Motor neuron (in vitro differentiated cells): ENCODE measurements at regions not wholly inside any gene's neighbourhood (a gene's known extent, or its start where the extent isn't known, plus 50 kb on each side); places are given as distances from the start of the nearest gene placed in this dataset.

ENCODE experiments used
- ATAC-seq, 8 experiments: fragments of 200-7000 bp; cut with Tn5 transposase; replicated peaks in 6 of 8; 2 replicates each; pipeline ENCODE4 v1.8.0; 2021; ENCODE audit warnings: mild to moderate bottlenecking in 8 of 8, moderate library complexity in 8 of 8
- H3K27ac ChIP-seq, 2 donors: fragments of 250-450 bp; sonication (Bioruptor Pico); 2 replicates each; pipeline ENCODE4 v1.9.0; 2021; ENCODE audit warnings: antibody characterized with exemption in 2 of 2, mild to moderate bottlenecking in 2 of 2, moderate library complexity in 1 of 2
- H3K4me1 ChIP-seq, 2 donors: fragments of 250-450 bp; sonication (Bioruptor Pico); replicated peaks in 1 of 2; 2 replicates each; pipeline ENCODE4 v1.6.1; 2021; ENCODE audit warnings: antibody characterized with exemption in 2 of 2, mild to moderate bottlenecking in 2 of 2, moderate library complexity in 1 of 2
- H3K4me3 ChIP-seq, 5 donors: fragments of 250-450 bp; sonication (Bioruptor Pico); 2 replicates each; pipeline ENCODE4 v1.9.0; 2021; ENCODE audit warnings: antibody characterized with exemption in 5 of 5, mild to moderate bottlenecking in 5 of 5, moderate library complexity in 4 of 5
- WGBS, 10 experiments: fragments of 450-650 bp; shearing (Covaris generic); methylation state at CpG; one replicate each; pipeline ENCODE4 v1.0.0; 2022; 5-methylcytosine and 5-hydroxymethylcytosine counted together
- in situ Hi-C, 9 experiments: fragments of 400-800 bp; cut with MboI; loops; one replicate each; pipeline ENCODE4 v1.15.0; 2021; ENCODE audit warnings: low sequenced_read_pairs in 9 of 9, low pct_unique_long_range_greater_than_20kb in 2 of 9; ENCODE audit not compliant: unreplicated experiment in 9 of 9

- in situ Hi-C loops = no loop called here
- Histone ChIP-seq H3K27ac (no peak overlapping the region), H3K4me3 (no peak overlapping the region), H3K4me1 (no peaks in the 10 kb centered on the region)
- ATAC-seq = no peak
- WGBS, 10 experiments = 0 to 100% (median 93%) methylated on average over 2 of the region's 2 CpGs; no CpG with 5 or more reads in 1 of the 10 experiments
Measured at GRCh38 chr14:101207041-101207440, 303.5 kb upstream of the RTL1 start.

- ATAC-seq = no peak
- Histone ChIP-seq H3K4me1 (no peaks in the 10 kb centered on the region), H3K27ac (no peak overlapping the region), H3K4me3 (no peak overlapping the region)
- 0 to 100% (median 69%) methylated on average over 1 of the region's 1 CpG; no CpG with 5 or more reads in 1 of the 10 experiments for WGBS, 10 experiments
- in situ Hi-C loops = no loop called here
Measured at GRCh38 chr14:101207897-101208296, 304.4 kb upstream of the RTL1 start.

- no peak overlapping the region for H3K4me3 ChIP-seq
- WGBS, 10 experiments = 0 to 100% (median 76%) methylated on average over 1 to 2 of the region's 2 CpGs; no CpG with 5 or more reads in 1 of the 10 experiments
- no peak for ATAC-seq
Measured at GRCh38 chr14:101209594-101209993, 306.1 kb upstream of the RTL1 start.

GRCh38 chr14:101215266-101215665 lies 311.7 kb upstream of the RTL1 start:
- Histone ChIP-seq H3K4me1 (peaks cover 0 to 5% of the 10 kb centered on the region in 2 donors), H3K4me3 (no peak overlapping the region), H3K27ac (no peak overlapping the region)
- 20 to 100% (median 89%) methylated on average over 1 to 5 of the region's 5 CpGs; no CpG with 5 or more reads in 3 of the 10 experiments for WGBS, 10 experiments
- in situ Hi-C loops = no loop called here
- no peak for ATAC-seq

More at GRCh38 chr14:101209594-101209993, 306.1 kb upstream of the RTL1 start:
- Histone ChIP-seq H3K27ac (no peak overlapping the region), H3K4me1 (no peaks in the 10 kb centered on the region)
- in situ Hi-C loops = no loop called here

GRCh38 chr14:101215927-101216326 lies 312.4 kb upstream of the RTL1 start:
- ATAC-seq = no peak
- 18 to 94% (median 60%) methylated on average over 1 to 9 of the region's 12 CpGs; no CpG with 5 or more reads in 3 of the 10 experiments for WGBS, 10 experiments
- Histone ChIP-seq H3K4me1 (peaks cover 0 to 5% of the 10 kb centered on the region in 2 donors), H3K4me3 (no peak overlapping the region), H3K27ac (no peak overlapping the region)
- in situ Hi-C loops = no loop called here

GRCh38 chr14:101216366-101217079 lies 313.0 kb upstream of the RTL1 start:
- no peak for ATAC-seq

GRCh38 chr14:101217080-101217463 lies 313.6 kb upstream of the RTL1 start:
- Histone ChIP-seq H3K4me1 (peaks cover 3 to 9% of the 10 kb centered on the region in 2 donors), H3K27ac (no peak overlapping the region), H3K4me3 (no peak overlapping the region)
- WGBS, 10 experiments = 17 to 100% (median 86%) methylated on average over 2 to 5 of the region's 6 CpGs; no CpG with 5 or more reads in 2 of the 10 experiments
- in situ Hi-C loops = no loop called here
- peak in 2 of 8 experiments; percentile 29 to 92 for ATAC-seq

More at GRCh38 chr14:101216366-101217079, 313.0 kb upstream of the RTL1 start:
- WGBS, 10 experiments = 29 to 100% (median 65%) methylated on average over 2 to 5 of the region's 9 CpGs; no CpG with 5 or more reads in 2 of the 10 experiments
- no peak overlapping the region for H3K4me3 ChIP-seq
- H3K4me1 ChIP-seq = peaks cover 0 to 5% of the 10 kb centered on the region in 2 donors
- in situ Hi-C loops = no loop called here
- H3K27ac ChIP-seq = no peak overlapping the region

GRCh38 chr14:101217616-101218371 lies 314.3 kb upstream of the RTL1 start:
- no peak overlapping the region for H3K4me3 ChIP-seq
- in situ Hi-C loops = no loop called here
- H3K4me1 ChIP-seq = peaks cover 10 to 17% of the 10 kb centered on the region in 2 donors
- H3K27ac ChIP-seq = no peak overlapping the region
- 20 to 100% (median 95%) methylated on average over 3 to 12 of the region's 14 CpGs for WGBS, 10 experiments
- peak in 3 of 8 experiments; percentile 65 to 98 (median 68) for ATAC-seq

- no peak overlapping the region for H3K27ac ChIP-seq
- in situ Hi-C loops = no loop called here
- 25 to 100% (median 93%) methylated on average over 2 to 8 of the region's 12 CpGs for WGBS, 10 experiments
- no peak for ATAC-seq
- H3K4me3 ChIP-seq = no peak overlapping the region
- peaks cover 32 to 35% of the 10 kb centered on the region in 2 donors for H3K4me1 ChIP-seq
Measured at GRCh38 chr14:101219896-101220703, 316.6 kb upstream of the RTL1 start.

GRCh38 chr14:101220921-101221510 lies 317.5 kb upstream of the RTL1 start:
- ATAC-seq = no peak
- in situ Hi-C loops = no loop called here
- Histone ChIP-seq H3K4me3 (no peak overlapping the region), H3K27ac (no peak overlapping the region), H3K4me1 (peaks cover 41 to 45% of the 10 kb centered on the region in 2 donors)
- 39 to 100% (median 93%) methylated on average over 1 to 9 of the region's 16 CpGs; no CpG with 5 or more reads in 4 of the 10 experiments for WGBS, 10 experiments

- 30 to 100% (median 89%) methylated on average over 2 to 4 of the region's 10 CpGs; no CpG with 5 or more reads in 5 of the 10 experiments for WGBS, 10 experiments
- in situ Hi-C loops = no loop called here
- Histone ChIP-seq H3K4me1 (peaks cover 46 to 50% of the 10 kb centered on the region in 2 donors), H3K27ac (peak overlapping the region; percentile 36 to 73), H3K4me3 (no peak overlapping the region)
- ATAC-seq = no peak
Measured at GRCh38 chr14:101221549-101222160, 318.1 kb upstream of the RTL1 start.
